VCaP (cell line): ENCODE measurements at regions not wholly inside any gene's neighbourhood (a gene's known extent, or its start where the extent isn't known, plus 50 kb on each side); places are given as distances from the start of the nearest gene placed in this dataset.

ENCODE experiments used
- H3K27ac ChIP-seq: fragments of 450-650 bp; 2 replicates; pipeline ENCODE4 v1.5.1; 2017
- CTCF ChIP-seq: fragments of 450-650 bp; conservative IDR thresholded peaks from 2 replicates; pipeline ENCODE4 v1.5.1; 2017; ENCODE audit warnings: mild to moderate bottlenecking, moderate library complexity

DNA sequence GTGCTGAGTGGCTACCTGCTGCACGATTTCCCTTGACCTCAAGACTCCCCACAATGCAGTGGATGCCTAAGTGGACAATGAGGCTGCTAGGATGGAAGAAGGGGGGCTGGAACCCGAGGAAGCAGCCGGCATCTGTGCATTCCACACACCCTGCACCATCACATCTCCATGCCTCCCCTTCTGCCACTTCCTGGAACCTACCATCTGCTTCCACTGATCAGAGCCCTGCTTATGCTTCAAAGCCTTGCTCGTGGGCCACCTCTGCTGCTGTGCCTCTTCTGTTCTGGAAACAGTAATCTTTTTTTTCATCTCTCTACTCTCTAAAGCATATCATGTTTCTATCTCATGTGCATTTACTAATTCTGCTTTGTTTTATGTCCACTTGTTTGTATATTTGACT is 66.2 kb upstream of the WDR26 start:
- H3K27ac ChIP-seq, result no peak overlapping the region
- TF ChIP-seq CTCF, result no peak

DNA sequence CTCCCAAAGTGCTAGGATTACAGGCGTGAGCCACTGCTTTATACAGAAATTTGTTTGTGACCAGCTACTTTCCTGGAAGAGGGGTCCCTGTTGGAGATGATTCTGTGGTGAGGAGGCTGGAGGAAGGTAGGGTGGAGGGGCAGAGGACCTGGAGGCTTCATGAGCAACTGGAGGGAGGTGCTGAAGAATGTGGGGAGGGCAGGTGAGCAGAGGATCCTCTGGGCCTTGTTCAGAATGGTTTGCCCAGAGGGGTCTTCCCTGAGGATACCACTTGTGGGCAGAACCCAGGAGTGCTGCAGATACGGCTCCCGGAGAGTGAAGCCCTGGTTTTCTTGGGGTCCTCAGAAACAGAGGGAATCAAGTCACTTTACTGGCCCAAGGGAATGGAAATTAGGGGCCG is 67.2 kb upstream of the WDR26 start:
- no peak for TF ChIP-seq CTCF
- peak overlapping the region; percentile 94 for H3K27ac ChIP-seq

DNA sequence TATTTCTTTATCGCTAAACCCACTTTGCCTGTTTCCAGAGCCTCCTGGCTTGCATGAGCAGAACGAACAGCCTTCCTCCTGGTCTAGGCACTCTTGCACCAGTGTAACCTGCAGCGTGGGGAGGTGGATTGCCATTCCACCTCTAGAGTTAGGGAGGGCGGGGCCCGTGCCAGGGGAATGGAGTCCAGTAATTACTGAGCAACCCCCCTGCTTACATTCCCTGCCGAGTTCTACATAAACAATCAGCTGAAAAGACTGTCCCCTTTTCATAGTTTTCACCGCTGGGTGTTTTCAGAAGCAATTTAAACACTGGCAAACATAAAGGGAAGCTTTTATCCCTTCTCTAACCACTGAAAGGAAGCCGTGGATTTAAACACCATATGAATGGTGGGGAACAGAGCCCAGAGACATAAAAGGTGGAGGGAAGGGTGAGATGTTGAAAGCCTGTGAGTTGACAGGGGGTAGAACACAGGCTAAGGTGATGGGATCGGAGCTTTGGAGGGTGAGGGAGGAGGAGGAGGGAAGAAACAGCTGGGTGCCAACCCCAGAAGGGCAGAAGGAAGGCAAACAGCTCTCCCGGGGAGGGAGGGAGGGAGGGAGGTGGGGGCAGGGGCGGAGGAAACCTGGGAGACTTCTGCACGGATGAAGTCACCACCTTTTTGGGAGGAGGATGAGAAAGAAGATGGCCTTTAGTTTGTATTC is 68.0 kb upstream of the WDR26 start:
- TF ChIP-seq CTCF, result no peak
- peak overlapping the region; percentile 94 for H3K27ac ChIP-seq

DNA sequence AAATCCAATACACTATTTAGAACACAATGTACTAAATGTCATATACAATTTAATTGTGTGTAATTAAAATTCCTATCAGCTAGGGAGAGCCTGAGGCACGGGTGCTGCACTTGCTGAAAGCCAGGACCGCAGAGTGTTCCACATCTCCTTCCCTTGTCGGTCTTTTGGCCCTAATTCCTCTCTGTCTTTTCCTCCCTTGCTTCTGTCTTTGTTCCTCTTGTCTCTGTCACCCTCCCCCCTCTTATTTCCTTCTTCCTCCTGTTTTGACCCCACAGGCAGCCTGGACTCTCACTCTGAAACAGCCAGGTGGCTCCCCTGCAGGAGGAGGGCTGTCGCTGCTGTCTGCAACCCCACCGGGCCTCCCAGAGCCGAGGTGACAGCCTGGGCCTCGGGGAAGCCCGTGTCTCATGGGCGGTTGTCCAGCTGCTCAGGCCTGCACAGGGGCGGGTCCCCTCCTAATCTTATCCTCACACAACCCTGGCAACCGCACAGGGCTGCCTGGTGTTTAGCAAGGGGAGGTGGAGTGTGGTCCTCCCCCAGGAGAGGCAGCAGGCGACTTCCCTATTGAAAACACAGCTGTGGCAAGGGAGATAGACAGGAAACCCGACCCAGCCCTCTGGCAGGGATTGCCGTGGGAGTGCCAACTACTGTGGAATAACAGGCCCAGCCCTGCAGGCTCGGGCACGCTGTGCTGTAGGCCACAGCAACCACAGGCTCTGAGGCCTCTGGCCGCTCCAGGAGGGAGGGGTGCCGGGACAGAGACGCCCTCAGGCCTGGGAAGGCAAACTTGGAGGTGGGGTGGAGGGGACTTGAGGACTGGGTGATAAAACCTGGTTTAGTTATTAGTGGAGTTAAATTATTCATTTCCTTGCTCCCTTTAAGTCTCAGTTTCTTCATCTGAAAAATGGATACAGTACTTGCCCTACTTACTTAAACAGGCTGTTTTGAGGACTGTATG is 68.8 kb upstream of the WDR26 start:
- H3K27ac ChIP-seq, result peak overlapping the region; percentile 94
- peak; percentile 35; the same call in 1 of the 2 replicates for TF ChIP-seq CTCF

DNA sequence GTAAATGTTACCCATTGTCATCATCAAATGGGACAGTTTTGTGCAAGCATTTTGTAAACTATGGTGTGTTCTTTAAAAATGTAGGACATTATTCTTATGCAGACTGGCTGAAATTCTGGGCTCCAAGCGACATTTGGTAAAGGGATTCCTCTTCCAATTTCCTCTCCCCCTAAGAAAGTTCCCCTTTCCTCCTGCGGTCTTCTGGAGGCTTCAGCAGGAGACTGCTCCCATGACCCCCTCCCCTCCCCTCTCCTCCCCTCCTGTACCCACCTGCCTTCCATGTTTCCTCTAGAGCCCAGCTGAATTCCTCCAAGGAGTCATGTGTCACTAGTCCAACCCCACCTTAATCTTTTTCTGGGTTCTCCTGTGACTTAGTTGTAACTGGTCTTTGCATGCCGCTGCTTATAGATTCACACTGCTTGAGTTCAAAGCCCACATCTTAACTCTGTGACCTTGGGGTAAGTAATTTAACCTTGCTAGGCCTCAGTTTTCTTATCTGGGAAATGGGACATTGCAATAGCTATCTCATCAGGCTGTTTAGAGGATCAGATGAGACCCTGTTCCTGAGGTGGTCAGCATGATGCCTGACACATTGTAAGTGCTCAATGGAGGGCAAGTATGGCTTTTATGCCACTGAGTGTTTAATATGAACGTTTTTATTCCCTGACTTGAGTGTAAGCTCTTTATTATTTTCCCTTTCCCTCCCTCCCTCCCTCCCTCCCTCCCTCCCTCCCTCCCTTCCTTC is 69.9 kb upstream of the WDR26 start:
- TF ChIP-seq CTCF, result no peak
- H3K27ac ChIP-seq, result peak overlapping the region; percentile 94

DNA sequence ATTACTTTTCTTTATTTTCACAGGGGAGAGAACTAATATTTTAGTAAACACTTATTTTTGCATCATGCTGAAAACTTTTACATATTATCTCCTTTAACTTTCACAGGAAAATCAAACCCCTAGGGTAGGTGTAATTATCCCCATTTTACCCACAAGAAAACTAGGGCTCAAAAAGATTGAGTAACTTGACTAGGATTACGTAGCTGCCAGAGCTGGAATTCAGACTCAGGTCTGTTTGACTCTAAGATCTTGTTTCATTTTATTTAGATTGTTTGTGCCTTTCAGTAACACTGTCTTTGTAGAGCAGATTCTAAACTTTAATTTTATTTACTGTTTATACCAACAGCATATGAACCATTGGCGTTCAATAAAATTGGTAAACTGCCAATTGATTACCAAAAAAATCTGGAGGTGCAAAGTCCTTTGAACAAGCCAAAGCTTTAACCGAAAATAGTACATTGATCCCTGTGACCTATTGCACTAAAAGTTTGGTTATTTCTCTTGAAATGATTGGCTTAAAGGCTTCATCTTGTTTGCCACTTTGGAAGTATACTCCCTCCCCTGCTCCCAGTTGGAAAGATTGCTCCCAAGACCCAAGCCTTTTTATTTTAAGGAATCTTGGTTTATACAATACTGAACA is 71.0 kb upstream of the WDR26 start:
- TF ChIP-seq CTCF, result no peak
- peak overlapping the region; percentile 94; the same call in 1 of the 2 replicates for H3K27ac ChIP-seq
